Stimulated activated CD8-positive, alpha-beta memory T cell treated with anti-CD3 and anti-CD28 coated beads, Interleukin-7, amount 100 ng/mL, for 24 hours (primary cell): ENCODE measurements at regions not wholly inside any gene's neighbourhood (a gene's known extent, or its start where the extent isn't known, plus 50 kb on each side); places are given as distances from the start of the nearest gene placed in this dataset.
"Not testable (repeated sequence)": the region's sequence is repeated elsewhere in the genome, so short reads cannot be mapped to it uniquely, and the experiment has no call there.

Source experiments
- DNase-seq: peaks from one replicate; pipeline ENCODE4 v3.0.0-alpha.2; 2020; ENCODE audit warnings: low read depth

GRCh38 chr7:150193866-150194265, 129.3 kb upstream of the LRRC61 start:
- not testable (repeated sequence) for DNase-seq
